ENCODE measurements at regions not wholly inside any gene's neighbourhood (a gene's known extent, or its start where the extent isn't known, plus 50 kb on each side); places are given as distances from the start of the nearest gene placed in this dataset.
"Not testable (repeated sequence)": the region's sequence is repeated elsewhere in the genome, so short reads cannot be mapped to it uniquely, and the experiment has no call there.

DNA sequence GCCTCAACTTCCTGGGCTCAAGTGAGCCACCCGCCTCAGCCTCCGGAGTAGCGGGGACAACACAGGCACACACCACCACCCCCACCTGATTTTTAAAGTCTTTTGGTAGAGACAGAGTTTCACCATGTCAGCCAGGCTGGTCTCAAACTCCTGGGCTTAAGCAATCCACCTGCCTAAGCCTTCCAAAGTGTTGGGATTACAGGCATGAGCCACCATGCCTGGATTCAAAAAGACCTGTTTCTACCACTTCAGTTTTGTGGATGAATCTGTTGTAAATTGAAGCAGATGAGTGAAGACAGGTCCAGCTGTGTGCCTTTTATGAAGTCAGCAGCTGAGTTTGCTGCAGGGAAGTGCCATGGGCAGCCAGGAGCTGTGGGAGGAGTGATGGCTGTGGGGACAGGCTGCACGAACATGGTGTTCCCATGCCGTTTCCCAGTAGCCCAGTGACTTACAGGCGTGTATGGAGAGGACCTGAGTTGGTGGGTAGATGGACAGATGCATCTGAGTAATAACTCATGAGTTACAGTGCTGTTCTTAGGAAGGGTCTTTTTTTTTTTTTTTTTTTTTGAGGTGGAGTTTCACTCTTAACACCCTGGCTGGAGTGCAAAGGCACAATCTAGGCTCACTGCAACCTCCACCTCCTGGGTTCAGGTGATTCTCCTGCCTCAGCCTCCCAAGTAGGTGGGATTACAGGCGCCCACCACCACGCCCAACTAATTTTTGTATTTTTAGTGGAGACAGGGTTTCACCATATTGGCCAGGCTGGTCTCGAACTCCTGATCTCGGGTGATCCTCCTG, 122.5 kb upstream of the TPTE start:
- TF ChIP-seq, protein P1, sequence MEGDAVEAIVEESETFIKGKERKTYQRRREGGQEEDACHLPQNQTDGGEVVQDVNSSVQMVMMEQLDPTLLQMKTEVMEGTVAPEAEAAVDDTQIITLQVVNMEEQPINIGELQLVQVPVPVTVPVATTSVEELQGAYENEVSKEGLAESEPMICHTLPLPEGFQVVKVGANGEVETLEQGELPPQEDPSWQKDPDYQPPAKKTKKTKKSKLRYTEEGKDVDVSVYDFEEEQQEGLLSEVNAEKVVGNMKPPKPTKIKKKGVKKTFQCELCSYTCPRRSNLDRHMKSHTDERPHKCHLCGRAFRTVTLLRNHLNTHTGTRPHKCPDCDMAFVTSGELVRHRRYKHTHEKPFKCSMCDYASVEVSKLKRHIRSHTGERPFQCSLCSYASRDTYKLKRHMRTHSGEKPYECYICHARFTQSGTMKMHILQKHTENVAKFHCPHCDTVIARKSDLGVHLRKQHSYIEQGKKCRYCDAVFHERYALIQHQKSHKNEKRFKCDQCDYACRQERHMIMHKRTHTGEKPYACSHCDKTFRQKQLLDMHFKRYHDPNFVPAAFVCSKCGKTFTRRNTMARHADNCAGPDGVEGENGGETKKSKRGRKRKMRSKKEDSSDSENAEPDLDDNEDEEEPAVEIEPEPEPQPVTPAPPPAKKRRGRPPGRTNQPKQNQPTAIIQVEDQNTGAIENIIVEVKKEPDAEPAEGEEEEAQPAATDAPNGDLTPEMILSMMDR (IDR thresholded peaks at IDR 0.05) = not testable (repeated sequence)
- not testable (repeated sequence) for TF ChIP-seq POLR2A (IDR thresholded peaks at IDR 0.05)

Measured in Peyer's patch (tissue), 4 donors.